UCSD-AML1 (cell line): ENCODE measurements at regions not wholly inside any gene's neighbourhood (a gene's known extent, or its start where the extent isn't known, plus 50 kb on each side); places are given as distances from the start of the nearest gene placed in this dataset.

Source experiments
- DNase-seq: peaks from one replicate; lab custom pipeline; 2025; ENCODE audit not compliant: unreplicated experiment; lab: John Stamatoyannopoulos, UW

DNA sequence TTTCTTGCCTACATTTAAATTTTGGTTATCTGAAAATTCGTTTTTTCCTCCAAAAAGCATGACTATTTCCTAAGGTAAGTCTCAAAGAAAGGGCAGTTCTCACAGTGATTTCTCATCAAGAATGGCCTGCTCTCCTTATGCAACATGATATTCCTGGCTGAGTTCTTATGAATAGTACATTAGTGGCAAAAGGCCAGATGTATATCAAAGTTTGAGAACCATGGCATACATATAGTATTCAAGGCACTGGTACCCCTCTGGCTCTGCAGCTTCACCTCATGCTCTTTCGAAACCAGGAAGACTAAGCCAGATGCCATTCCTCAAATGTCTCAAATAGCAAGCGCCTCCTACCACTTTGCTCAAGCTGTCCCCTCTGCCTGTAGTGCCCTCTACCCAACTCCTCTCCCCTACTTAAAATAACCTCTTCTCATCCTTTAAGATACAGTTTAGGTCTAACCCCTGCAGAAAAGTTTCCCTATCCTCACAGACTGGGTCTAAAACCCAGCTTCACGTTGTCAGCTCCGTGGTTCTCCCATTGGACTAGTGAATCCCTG is 280.3 kb downstream of the HACE1 start:
- DNase-seq = no peak

GRCh38 chr6:104575536-104575935 is 284.2 kb downstream of the HACE1 start:
- DNase-seq = no peak

- DNase-seq = no peak
Measured at GRCh38 chr6:104574135-104574750, 285.5 kb downstream of the HACE1 start.

- no peak for DNase-seq
Measured at GRCh38 chr6:104573350-104573749, 286.4 kb downstream of the HACE1 start.

- no peak for DNase-seq
Measured at GRCh38 chr6:104572901-104573300, 286.8 kb downstream of the HACE1 start.

GRCh38 chr6:104566411-104566810 is 293.3 kb downstream of the HACE1 start:
- DNase-seq = no peak

- no peak for DNase-seq
Measured at GRCh38 chr6:104563306-104563705, 296.4 kb downstream of the HACE1 start.

DNA sequence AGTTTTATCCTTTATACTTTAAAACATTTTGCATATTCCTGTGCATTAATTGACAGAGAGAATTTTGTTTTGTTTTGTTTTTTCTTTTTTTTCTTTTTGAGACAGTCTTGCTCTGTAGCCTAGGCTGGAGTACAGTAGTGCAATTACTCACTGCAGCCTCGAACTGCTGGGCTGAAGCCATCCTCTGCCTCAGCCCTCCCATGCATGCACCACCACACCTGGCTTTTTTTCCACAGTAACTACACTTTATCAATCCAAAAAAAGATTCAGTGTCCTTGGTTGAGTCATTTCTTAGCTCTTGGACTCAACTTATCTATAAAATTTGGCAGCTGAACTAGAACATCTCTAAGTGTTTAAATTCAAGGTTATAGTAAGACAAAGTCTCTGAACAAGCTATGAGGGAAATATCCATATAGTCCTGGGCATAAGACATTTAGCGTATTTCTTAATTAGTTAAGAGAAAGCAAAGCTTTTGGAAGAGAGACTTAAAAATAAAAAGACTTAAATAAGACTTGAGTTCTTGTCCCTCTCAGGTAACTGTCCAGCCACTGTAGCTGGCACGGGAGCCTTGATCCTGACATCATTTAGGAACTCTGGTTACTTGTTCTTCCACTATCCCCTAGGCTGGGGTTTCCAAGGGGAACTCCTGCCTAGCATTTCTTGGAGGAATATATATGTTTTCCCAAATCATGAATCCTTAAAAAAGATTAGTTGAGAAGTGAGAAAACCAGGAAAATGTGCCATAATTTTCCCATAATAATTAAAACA is 300.1 kb downstream of the HACE1 start:
- no peak for DNase-seq

GRCh38 chr6:104558746-104559145 is 301.0 kb downstream of the HACE1 start:
- DNase-seq = no peak

DNA sequence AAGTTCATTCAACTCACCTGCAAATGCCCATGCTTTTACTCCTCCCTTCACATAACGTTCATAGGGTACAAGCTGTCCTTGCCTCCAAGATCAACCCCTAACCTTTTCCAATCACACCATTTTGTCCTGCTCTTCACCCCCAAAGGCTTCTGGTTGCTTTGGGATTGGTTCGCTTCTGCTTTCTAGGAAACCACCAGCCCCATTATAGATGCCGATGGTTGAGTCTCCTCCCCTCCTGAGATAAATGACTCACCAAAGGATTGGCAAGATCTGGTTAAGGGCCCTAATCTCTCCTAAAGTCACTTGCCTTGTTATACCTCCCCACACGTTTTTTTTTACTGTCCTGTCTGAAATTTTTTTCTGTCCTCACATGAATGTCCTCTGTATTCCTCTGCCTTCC is 311.4 kb downstream of the HACE1 start:
- DNase-seq = no peak

GRCh38 chr6:104541411-104541810 is 318.3 kb downstream of the HACE1 start:
- no peak for DNase-seq

GRCh38 chr6:104540743-104541142 is 319.0 kb downstream of the HACE1 start:
- DNase-seq = no peak

- no peak for DNase-seq
Measured at GRCh38 chr6:104539173-104539572, 320.5 kb downstream of the HACE1 start.

GRCh38 chr6:104537872-104538271 is 321.8 kb downstream of the HACE1 start:
- DNase-seq = no peak

GRCh38 chr6:104537180-104537579 is 322.5 kb downstream of the HACE1 start:
- no peak for DNase-seq

- DNase-seq = no peak
Measured at GRCh38 chr6:104532462-104532861, 327.3 kb downstream of the HACE1 start.

- no peak for DNase-seq
Measured at GRCh38 chr6:104531646-104532045, 328.1 kb downstream of the HACE1 start.

DNA sequence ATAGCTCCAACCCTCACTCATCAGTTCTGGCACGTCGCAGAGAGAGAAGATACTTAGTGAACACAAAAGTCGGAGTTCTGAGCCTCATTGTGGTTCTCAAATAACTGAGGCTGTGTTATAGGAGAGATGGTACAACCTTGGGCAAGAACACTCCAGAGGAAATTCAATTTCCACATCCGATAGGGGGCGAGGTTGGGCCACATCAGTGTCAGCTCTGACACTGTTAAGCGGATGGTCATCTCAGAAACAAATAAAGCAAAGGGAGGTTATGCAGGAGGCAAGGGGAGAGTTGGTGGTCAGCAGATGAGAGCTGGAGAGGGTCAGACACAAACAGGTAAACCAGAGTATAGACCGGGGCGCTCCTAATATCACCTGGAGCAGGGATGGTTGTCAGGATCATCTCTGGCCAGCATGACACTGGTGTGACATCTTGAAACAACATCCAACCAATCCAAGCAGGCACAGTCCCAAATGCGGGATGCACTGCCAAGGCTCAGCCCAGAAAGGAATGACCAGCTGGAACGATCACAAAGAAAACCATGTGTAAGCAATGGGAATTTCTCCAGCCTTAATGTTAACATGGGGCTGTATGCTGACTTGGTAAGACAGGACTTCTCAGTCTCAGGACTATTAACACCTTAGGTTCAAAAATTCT is 331.8 kb downstream of the HACE1 start:
- DNase-seq = peak; percentile 24

DNA sequence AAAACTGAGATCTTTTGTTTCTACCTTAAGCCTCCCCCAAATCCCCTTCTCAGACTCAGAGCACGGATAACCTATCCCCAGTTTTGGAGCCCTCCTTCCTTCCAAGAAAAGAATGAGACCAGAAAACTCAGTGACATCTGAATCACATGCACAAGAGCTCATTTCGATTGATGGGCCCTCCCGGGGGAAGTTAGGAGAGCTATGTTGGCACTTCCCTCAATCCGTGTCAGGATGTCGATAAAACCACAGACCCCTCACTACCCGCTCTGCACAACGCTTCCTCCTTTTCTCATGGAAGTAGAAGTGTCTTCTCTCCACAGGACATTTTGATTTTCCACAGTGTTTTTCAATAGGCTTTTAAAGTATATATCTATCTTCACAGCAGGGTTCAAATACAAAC is 332.4 kb downstream of the HACE1 start:
- DNase-seq = peak; percentile 27

DNA sequence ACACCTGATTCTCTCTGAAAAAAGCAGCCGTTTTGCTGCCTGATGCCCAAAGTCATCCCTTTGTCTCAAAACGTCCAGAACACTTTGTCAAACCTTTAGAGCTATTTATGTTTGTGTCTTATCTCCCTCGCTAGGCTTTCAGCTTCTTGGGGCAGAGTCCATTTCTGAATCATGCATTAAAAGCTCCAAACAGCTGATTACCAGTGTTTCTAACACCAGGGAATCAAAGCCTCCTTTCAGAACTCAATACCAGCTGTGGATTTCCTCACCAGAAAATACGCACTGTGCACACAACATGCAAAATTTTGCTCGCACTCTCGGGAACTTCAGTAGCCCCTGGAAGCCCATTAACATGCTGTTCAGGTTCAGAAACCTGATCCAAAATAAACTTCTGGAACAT is 333.3 kb downstream of the HACE1 start:
- no peak for DNase-seq

- peak; percentile 66 for DNase-seq
Measured at GRCh38 chr6:104525677-104526322, 333.9 kb downstream of the HACE1 start.
